HuH-7.5 (cell line): ENCODE measurements at regions not wholly inside any gene's neighbourhood (a gene's known extent, or its start where the extent isn't known, plus 50 kb on each side); places are given as distances from the start of the nearest gene placed in this dataset.
A peak's percentile ranks its signal among the peaks of the same experiment; 100 is the strongest.
"Not testable (repeated sequence)": the region's sequence is repeated elsewhere in the genome, so short reads cannot be mapped to it uniquely, and the experiment has no call there.

Experiments used
- DNase-seq: peaks from one replicate; pipeline ENCODE4 v3.0.0; 2011; ENCODE audit warnings: low spot score

- DNase-seq, result not testable (repeated sequence)
Measured at GRCh38 chrX:124181515-124181914, 150.9 kb upstream of the TEX13D start.

DNA sequence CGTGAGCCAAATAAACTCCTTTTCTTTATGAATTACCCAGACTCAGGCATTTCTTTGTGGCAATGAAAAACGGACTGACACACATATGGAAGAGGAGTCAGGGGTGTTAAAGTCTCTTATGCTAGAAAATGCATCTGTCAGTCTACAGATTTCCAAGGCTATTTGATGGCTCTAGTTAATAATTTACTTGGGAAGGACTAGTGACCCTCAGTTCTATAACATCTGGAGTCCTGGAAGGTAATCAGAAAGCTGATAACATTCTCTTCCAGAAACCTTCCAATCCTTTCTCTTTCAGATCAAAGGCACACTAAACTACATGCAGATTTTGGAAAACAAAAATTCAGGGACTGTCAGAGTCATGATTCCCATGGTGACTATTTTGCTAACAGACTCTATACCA is 142.0 kb upstream of the TEX13D start:
- peak; percentile 11 for DNase-seq

DNA sequence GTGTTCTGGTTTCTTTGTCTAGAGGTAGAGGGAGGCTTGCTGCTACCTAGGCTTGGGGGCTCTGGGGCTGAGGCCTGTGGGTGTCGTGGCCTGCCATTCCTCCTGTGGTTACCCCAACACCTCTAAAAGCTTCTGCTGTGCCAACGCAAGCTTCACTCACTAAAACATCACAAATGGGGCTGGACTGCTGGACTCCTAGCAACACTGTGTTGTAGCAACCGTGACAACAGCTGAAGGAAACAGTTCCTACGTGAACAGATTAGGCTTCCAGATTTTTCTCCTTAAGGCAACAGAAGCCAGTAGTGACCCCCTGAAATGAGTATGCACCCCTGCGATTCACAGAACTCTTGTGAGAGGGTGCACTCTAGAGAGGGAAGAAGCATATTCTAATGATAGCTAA is 138.3 kb upstream of the TEX13D start:
- DNase-seq, result no peak

- no peak for DNase-seq
Measured at GRCh38 chrX:124194901-124195300, 137.6 kb upstream of the TEX13D start.

DNA sequence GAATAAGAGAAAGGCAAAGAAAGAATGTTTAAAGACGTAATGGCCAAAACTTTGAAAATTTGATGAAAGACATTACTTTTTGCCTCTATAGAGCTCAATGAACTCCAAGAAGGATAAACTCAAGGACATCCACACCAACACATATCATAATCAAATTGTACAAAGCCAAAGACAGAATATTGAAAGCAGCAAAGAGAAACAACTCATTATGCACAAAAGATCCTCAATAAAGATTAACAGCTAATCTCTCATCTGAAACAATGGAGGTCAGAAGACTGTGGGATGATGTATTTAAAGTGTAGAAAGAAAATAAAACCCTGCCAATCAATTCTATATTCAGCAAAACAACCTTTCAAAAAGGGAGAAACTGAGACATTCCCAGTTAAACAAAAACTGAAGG is 129.1 kb upstream of the TEX13D start:
- DNase-seq, result no peak

DNA sequence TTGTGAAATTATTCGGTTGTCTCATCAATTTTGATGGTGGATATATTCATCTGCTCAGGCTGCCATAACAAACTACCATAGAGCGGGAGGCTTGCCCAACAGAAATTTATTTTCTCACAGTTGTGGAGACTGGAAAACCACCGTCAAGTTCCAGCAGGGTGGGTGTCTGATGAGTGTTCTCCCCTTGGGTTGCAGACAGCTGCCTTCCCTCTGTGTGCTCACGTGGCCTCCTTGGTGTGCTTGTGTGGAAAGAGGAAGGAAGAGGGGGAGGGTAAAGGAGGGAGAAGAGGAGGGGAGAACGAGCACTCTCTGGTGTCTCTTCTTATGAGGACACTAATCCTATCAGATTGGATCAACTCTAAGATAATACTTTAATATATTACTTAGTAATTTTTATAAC is 123.8 kb upstream of the TEX13D start:
- DNase-seq, result no peak

DNA sequence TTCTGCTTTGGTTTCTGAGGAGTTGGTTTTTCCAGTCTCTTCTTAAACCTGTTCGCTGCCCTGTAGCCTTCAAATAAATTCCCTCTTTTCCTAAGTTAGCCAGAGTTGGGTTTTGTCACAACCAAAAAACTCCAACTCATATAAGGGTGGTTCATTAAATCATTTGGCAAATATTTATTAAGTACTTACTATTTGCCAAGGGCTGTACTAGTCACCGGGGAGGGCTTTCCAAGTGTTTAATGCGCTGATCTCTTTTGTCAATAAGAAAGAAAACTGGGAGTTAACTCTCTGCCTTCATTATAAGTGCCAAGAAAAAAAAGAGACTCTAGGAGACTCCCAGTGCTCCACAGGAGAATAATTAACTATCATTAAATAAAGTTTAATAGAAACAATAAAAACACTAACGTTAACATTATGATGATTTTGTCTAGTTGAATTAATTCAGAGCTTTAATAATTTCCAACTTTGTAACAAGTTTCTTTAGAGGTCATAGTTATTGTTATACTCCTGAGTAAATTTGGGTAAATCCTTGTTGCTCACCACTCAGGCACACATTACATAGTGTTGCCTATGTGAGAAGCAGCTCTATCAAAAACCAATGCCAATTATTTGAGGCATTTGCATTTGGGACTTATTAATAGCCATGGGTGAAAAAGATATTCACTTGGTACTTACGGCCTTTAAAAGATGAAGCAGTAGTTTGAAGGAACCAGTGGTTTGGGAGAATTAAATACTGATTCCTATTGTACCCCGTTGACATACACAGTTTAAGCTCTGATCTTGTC is 122.5 kb upstream of the TEX13D start:
- no peak for DNase-seq

GRCh38 chrX:124211312-124211942 is 121.0 kb upstream of the TEX13D start:
- peak; percentile 11 for DNase-seq

DNA sequence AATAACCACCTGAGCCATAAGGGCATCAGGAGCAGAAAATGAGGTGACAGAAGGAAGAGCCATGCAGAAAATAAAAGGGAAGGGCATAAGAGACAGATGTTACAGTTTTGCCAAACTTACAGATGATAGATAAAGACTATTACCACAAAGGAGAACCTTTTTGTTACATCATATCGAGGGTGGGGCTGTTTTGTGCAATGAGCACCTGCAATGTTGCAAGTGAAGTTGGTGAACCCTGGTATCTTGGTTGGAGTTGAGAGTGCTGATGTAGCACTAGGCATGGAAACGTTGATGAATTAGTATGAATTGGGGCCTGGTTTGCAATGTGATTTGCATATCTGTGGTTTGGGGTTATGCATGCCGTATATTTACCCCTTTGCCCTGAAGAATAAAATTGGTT is 119.8 kb upstream of the TEX13D start:
- no peak for DNase-seq

DNA sequence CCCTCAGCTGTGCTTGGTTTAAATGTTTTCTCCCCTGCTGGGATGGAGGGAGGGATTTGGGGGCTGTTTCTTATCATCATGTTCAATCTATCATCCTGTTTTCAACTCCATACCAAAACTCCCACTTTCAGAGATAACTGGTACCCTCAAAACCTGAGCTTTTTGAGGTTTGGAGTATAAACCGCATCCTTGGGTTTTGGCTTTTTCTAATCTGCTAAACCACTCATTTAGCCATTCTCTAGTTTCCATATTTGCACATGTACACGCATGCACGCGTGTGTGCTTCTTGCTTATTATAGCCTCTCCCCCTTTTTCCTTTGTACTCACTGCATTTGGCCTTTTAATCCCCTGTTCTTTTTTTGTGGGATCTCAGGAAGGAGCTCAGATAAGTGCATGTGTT is 116.7 kb upstream of the TEX13D start:
- DNase-seq, result no peak

DNA sequence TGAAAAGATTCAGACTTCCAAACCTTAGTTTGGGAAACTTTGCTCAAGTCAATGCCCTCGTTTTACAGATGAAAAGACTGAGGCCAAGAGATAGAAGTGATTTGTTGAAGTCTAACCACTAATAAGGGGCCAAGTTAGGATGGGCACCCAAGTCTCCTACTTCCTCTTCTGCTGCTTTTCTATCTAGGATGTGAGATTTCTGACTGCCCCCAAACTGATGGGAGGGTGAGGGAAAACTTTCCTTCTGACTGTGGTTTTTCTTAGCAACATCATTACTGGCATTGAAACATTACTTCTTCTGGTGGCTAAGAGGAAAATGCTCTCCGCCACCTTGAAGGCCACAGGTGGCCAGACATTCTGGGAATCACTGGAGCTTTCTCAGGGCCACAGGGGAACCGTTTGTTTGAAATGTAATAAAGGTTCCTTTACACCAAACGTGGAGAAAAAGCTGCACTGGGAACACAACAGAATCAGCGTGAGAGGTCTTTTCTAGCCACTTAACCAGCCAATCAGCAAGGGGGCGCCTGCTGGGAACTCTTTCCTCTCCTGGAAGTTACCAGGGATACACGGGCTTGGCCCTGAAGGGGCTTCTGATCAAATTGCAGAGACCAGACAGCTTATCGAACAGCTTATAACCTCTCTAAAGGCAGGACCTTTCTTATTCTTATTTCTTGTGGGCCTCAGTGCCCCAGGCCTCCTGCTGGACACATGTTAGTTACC is 115.9 kb upstream of the TEX13D start:
- DNase-seq, result no peak

DNA sequence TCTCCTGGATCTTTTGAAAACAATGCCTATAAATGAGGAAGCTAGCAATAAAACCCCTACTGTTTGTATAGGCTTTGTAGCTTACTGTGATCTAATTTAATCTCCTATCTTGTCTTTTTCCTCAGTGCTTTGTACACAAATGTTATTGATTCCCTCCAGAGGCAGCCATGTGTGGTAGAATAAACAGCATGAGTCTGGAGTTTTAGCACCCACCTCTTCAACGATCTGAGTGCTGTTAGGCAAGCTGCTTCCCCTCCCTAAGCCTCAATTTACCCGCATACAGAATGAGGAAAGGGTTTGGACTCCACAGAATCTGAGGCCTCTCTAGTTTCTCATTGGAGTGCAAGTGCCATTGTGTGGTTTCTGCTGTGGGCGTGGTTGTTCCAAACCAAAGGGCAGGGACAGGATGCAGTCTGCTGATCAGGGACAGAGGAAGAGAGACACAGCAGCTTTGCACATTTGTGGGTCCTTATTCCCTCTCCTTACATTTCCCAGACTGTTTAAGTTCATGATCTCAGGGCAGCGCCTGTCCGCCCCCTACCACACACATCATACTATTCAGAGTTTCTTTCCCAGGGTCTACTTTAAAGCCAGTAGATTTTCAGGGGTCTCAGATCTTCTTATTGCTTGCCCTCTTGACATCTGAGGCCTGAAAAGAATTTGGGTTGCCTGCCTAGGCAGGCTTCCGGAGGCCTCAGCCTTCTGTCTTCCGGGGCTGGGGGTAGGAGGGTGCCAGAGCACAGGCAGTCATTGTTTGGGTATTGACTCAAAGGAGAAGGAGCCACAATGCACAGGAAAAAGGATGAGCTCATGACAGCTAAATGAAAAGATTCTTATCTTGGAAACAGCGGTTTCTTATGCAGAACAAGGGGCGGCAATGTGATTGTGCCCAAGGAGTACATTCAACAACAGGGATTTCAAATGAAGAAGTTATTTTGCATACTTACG is 114.9 kb upstream of the TEX13D start:
- DNase-seq, result no peak

- no peak for DNase-seq
Measured at GRCh38 chrX:124223524-124223923, 108.9 kb upstream of the TEX13D start.

GRCh38 chrX:124224528-124224927 is 107.9 kb upstream of the TEX13D start:
- no peak for DNase-seq

DNA sequence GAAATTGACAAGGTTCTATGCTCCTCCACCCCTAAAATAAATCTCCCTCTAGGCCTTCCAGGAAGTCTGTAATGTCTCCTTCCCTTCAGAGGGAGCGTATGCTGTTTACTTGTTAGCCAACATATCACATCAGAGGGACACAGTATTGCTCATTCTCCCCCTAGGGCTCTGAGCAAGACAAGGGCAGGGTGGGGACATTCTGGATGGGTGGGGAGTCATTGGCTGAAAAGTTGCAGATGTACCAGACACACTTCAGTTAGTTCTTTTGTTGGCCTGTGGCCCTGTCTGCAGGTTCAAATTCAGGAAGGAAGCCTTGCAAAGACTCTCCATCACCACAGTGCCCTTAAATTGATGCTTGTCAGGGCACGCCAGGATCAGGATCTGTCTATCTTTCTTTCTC is 106.3 kb upstream of the TEX13D start:
- no peak for DNase-seq

GRCh38 chrX:124228849-124229248 is 103.6 kb upstream of the TEX13D start:
- no peak for DNase-seq

DNA sequence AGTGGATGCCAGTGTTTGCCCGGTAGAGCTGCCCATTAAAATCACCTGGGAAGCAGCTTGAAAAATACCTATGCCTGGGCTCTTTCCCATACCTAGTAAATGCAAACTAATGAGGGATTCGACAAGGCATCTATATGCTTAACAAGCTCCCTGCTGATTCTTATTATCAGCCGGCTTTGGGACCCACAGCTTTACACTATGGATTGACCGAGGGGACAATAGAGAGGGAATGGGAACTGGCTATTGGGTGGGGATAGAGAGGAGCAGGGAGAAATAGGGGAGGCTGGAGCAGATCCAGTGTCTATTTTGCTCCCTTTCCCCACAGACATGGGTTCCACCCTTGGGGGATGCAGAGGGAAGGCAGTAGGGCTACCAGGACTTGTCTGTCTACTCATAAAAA is 103.1 kb upstream of the TEX13D start:
- no peak for DNase-seq

DNA sequence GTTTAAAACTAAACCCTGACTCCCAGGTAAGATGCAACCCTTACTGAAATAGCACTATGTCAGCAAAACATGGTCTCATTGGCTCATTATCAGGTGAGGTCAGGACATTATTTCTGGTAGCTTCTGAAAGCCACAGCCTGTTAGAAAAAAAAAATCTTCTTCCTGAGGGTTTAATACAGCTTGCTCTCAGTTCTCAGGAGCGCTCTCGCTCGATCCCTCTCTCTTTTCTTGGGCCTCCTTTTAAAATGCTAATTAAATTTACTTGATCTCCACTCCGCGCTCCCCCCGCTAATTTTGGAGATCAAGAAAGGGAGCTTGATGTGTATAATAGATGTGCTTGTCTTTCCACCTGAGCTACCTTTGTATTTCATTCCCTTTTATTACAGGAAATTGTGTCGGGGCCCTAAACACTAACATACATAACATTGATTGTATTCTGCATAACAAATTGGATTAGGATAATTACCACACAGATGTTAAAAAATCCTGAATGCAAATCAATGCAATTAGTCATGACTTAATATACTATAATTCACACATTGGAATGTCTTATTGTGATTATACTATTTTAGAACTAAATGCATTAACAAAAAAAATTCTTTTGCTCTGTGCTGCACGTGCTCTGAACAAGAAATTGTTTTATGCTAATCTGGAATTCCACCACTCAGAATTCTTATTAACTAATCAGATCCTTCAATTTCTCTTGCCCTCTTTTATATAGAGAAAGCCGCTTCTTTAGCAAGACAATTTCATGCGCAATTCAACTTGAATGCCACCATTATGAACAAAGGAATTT is 101.6 kb upstream of the TEX13D start:
- DNase-seq, result no peak

- no peak for DNase-seq
Measured at GRCh38 chrX:124231451-124231759, 101.1 kb upstream of the TEX13D start.

GRCh38 chrX:124232523-124233201 is 99.8 kb upstream of the TEX13D start:
- no peak for DNase-seq

GRCh38 chrX:124234348-124234747 is 98.1 kb upstream of the TEX13D start:
- DNase-seq, result no peak
